IMR-90 (cell line): ENCODE measurements at regions not wholly inside any gene's neighbourhood (a gene's known extent, or its start where the extent isn't known, plus 50 kb on each side); places are given as distances from the start of the nearest gene placed in this dataset.

Experiments used
- ATAC-seq: fragments of 200-7000 bp; cut with Tn5 transposase; 2 replicates; pipeline ENCODE4 v1.9.1; 2020; ENCODE audit warnings: low read depth, mild to moderate bottlenecking, moderate library complexity
- BruUV-seq: library from RNA; stranded (reverse); fragments of 400-500 nt; replicated peaks from 2 replicates; lab custom pipeline; 2021; lab: Mats Ljungman, UMichigan
- CTCF ChIA-PET: fragments of 300-600 bp; formaldehyde crosslinking; extraction: SDS; loops from one replicate; lab custom pipeline; 2021; ENCODE audit warnings: antibody characterized with exemption; lab: Yijun Ruan, JAX
- POLR2A ChIA-PET: fragments of 300-600 bp; sonication (Branson Sonifier 250); formaldehyde crosslinking; loops from one replicate; lab custom pipeline; 2022; ENCODE audit warnings: antibody characterized with exemption; ENCODE audit not compliant: unreplicated experiment; lab: Charles Lee
- DNase-seq: peaks from one replicate; pipeline ENCODE4 v3.0.0; 2013
- H2AFZ ChIP-seq: replicated peaks from 2 replicates; pipeline ENCODE3; 2013; ENCODE audit warnings: low read length, mild to moderate bottlenecking; ENCODE audit not compliant: poor library complexity
- H2AK5ac ChIP-seq: 2 replicates; pipeline ENCODE4 v1.6.1; 2013; ENCODE audit warnings: low read depth, low read length, inconsistent platforms
- H2AK9ac ChIP-seq: replicated peaks from 2 replicates; pipeline ENCODE3; 2013; ENCODE audit warnings: mild to moderate bottlenecking, low read depth, low read length, moderate library complexity; ENCODE audit not compliant: poor library complexity
- H2BK120ac ChIP-seq: 2 replicates; pipeline ENCODE4 v1.6.1; 2013; ENCODE audit warnings: low read depth, low read length, inconsistent platforms
- H2BK15ac ChIP-seq: 3 replicates; pipeline ENCODE4 v1.6.1; 2013; ENCODE audit warnings: low read depth, low read length, inconsistent platforms
- H2BK20ac ChIP-seq: 2 replicates; pipeline ENCODE4 v1.6.1; 2013; ENCODE audit warnings: low read depth, mild to moderate bottlenecking, inconsistent platforms, low read length, moderate library complexity
- H2BK5ac ChIP-seq: 2 replicates; pipeline ENCODE4 v1.6.1; 2013; ENCODE audit warnings: mild to moderate bottlenecking, low read depth, low read length, inconsistent platforms; ENCODE audit not compliant: poor library complexity, severe bottlenecking
- H3K14ac ChIP-seq: replicated peaks from 2 replicates; pipeline ENCODE4 v1.6.1; 2013; ENCODE audit warnings: low read depth, low read length, inconsistent platforms
- H3K18ac ChIP-seq: 2 replicates; pipeline ENCODE4 v1.6.1; 2013; ENCODE audit warnings: low read depth, low read length, control low read depth
- H3K23ac ChIP-seq: 2 replicates; pipeline ENCODE4 v1.6.1; 2013; ENCODE audit warnings: low read depth, low read length, inconsistent platforms
- H3K27ac ChIP-seq: 2 replicates; pipeline ENCODE4 v1.5.1; 2013; ENCODE audit warnings: mild to moderate bottlenecking, control low read depth, low read length; ENCODE audit not compliant: insufficient read depth
- H3K27me3 ChIP-seq: 2 replicates; pipeline ENCODE4 v1.6.1; 2013; ENCODE audit warnings: low read length; ENCODE audit not compliant: control insufficient read depth, insufficient read depth
- H3K36me3 ChIP-seq: 2 replicates; pipeline ENCODE4 v1.6.1; 2013; ENCODE audit warnings: low read length, mixed read lengths; ENCODE audit not compliant: control insufficient read depth, insufficient read depth
- H3K4ac ChIP-seq: 2 replicates; pipeline ENCODE4 v1.6.1; 2013; ENCODE audit warnings: low read depth, low read length, inconsistent platforms
- H3K4me1 ChIP-seq: 2 replicates; pipeline ENCODE4 v1.6.1; 2013; ENCODE audit warnings: low read length, mixed read lengths; ENCODE audit not compliant: control insufficient read depth, insufficient read depth
- H3K4me2 ChIP-seq: 2 replicates; pipeline ENCODE4 v1.6.1; 2013; ENCODE audit warnings: low read depth, mild to moderate bottlenecking, control low read depth, low read length, moderate library complexity
- H3K4me3 ChIP-seq: 2 replicates; pipeline ENCODE4 v1.5.1; 2013; ENCODE audit warnings: low read depth, mild to moderate bottlenecking, control low read depth, low read length, moderate library complexity; ENCODE audit not compliant: insufficient read depth
- H3K56ac ChIP-seq: 2 replicates; pipeline ENCODE4 v1.6.1; 2013; ENCODE audit warnings: low read length, inconsistent platforms; ENCODE audit not compliant: insufficient read depth; ENCODE audit errors: extremely low read depth
- H3K79me1 ChIP-seq, 2 experiments: 2 replicates each; pipeline ENCODE4 v1.6.1; 2013; ENCODE audit warnings: low read length in 2 of 2, inconsistent platforms in 1 of 2, low read depth in 1 of 2
- H3K9ac ChIP-seq: 2 replicates; pipeline ENCODE4 v1.6.1; 2013; ENCODE audit warnings: low read depth, low read length, control low read depth
- H3K9me1 ChIP-seq: 2 replicates; pipeline ENCODE4 v1.6.1; 2013; ENCODE audit warnings: low read length, inconsistent platforms; ENCODE audit not compliant: insufficient read depth
- H3K9me3 ChIP-seq: 2 replicates; pipeline ENCODE4 v1.6.1; 2013; ENCODE audit warnings: low read length; ENCODE audit not compliant: control insufficient read depth, insufficient read depth
- H4K20me1 ChIP-seq: 2 replicates; pipeline ENCODE4 v1.6.1; 2013; ENCODE audit warnings: low read length, inconsistent platforms; ENCODE audit not compliant: insufficient read depth
- H4K5ac ChIP-seq: 2 replicates; pipeline ENCODE4 v1.6.1; 2013; ENCODE audit warnings: mild to moderate bottlenecking, low read depth, low read length, control low read depth
- H4K8ac ChIP-seq, 2 experiments: 2 replicates each; pipeline ENCODE4 v1.6.1; 2013; ENCODE audit warnings: low read depth in 2 of 2, low read length in 2 of 2, control low read depth in 1 of 2, inconsistent platforms in 1 of 2
- H4K91ac ChIP-seq: 2 replicates; pipeline ENCODE4 v1.6.1; 2013; ENCODE audit warnings: low read depth, low read length, inconsistent platforms; ENCODE audit not compliant: insufficient read depth
- MXI1 ChIP-seq: IDR thresholded peaks from 2 replicates; pipeline ENCODE4 v1.6.1; 2012; ENCODE audit warnings: low read depth, mild to moderate bottlenecking, low read length, moderate library complexity, borderline replicate concordance
- POLR2A ChIP-seq: IDR thresholded peaks from 2 replicates; pipeline ENCODE4 v1.6.1; 2012; ENCODE audit warnings: mild to moderate bottlenecking, low read depth, low read length
- WGBS, 2 experiments: methylation state at CpG; one replicate each; pipeline versions ENCODE4 v1.1.5 to v1.1.7; 2013; ENCODE audit warnings: missing lambda C conversion rate in 2 of 2; ENCODE audit not compliant: insufficient read length in 1 of 2; ENCODE audit errors: extremely low coverage in 2 of 2; 5-methylcytosine and 5-hydroxymethylcytosine counted together
- dilution Hi-C: fragments of 300-500 bp; cut with HindIII; formaldehyde crosslinking; loops from one replicate; pipeline ENCODE4 v1.14.3; 2018; ENCODE audit warnings: low sequenced_read_pairs; ENCODE audit not compliant: unreplicated experiment
- in situ Hi-C: fragments of 300-500 bp; cut with MboI; formaldehyde crosslinking; loops from 3 replicates; pipeline ENCODE4 v1.14.3; 2019; ENCODE audit warnings: low sequenced_read_pairs, inconsistent platforms, mixed read lengths
- intact Hi-C: fragments of 100-400 bp; cut with micrococcal nuclease; formaldehyde crosslinking; loops from 2 replicates; pipeline ENCODE4 v1.10.0; 2022

- Histone ChIP-seq H2AK5ac (no peak overlapping the region), H4K91ac (no peak overlapping the region), H2BK120ac (no peak overlapping the region), H2BK15ac (no peak overlapping the region), H3K23ac (no peak overlapping the region), H3K27ac (no peak overlapping the region), H4K8ac (no peak overlapping the region), H3K79me1 (no peaks in the 10 kb centered on the region), H3K4me3 (no peak overlapping the region), H3K14ac (no peak overlapping the region), H2BK20ac (no peak overlapping the region), H3K27me3 (peaks cover 2% of the 10 kb centered on the region; the same call in 1 of the 2 replicates), H3K56ac (no peak overlapping the region), H4K5ac (no peak overlapping the region), H3K9me3 (no peaks in the 10 kb centered on the region), H4K20me1 (no peaks in the 10 kb centered on the region), H3K4me1 (peaks cover 13% of the 10 kb centered on the region), H2AK9ac (no peak overlapping the region), H3K4ac (no peak overlapping the region; the same call in 1 of the 2 replicates), H3K9me1 (no peaks in the 10 kb centered on the region), H2AFZ (no peak overlapping the region), H3K36me3 (no peaks in the 10 kb centered on the region), H2BK5ac (no peak overlapping the region), H3K4me2 (no peak overlapping the region), H3K18ac (no peak overlapping the region), H3K9ac (no peak overlapping the region)
- no CpG with 5 or more reads among the region's 1 CpG for WGBS, 2 experiments
- ChIA-PET POLR2A (no interaction called here), CTCF (no interaction called here)
- BruUV-seq: no TSS peak
- DNase-seq (no peak), ATAC-seq (no peak)
- TF ChIP-seq MXI1 (no peak), POLR2A (no peak)
- in situ Hi-C loops (no loop called here), dilution Hi-C loops (no loop called here), intact Hi-C loops (no loop called here)
Observed at GRCh38 chr18:22608847-22609246, 191.1 kb upstream of the CTAGE1 start.
